ENCODE measurements at regions not wholly inside any gene's neighbourhood (a gene's known extent, or its start where the extent isn't known, plus 50 kb on each side); places are given as distances from the start of the nearest gene placed in this dataset.

GRCh38 chr12:126557659-126558058 is 1492.4 kb downstream of the AACS start:
- DNase-seq (ENCODE audit: low read depth in 1 of 2, low spot score in 1 of 2), result no peak
- TF ChIP-seq GABPA (IDR thresholded peaks at IDR 0.05; ENCODE audit: low read depth) (no peak), CTCF (IDR thresholded peaks at IDR 0.05; ENCODE audit: insufficient read depth, low read length) (no peak), POLR2AphosphoS5 (IDR thresholded peaks at IDR 0.05; ENCODE audit: low read depth) (no peak), REST (IDR thresholded peaks at IDR 0.05; ENCODE audit: insufficient replicate concordance, low read depth) (no peak), SPI1 (IDR thresholded peaks at IDR 0.05; ENCODE audit: borderline replicate concordance, low read depth) (no peak)
- no peak overlapping the region for H3K4me3 ChIP-seq (replicated peaks; ENCODE audit: insufficient read depth, low read length)
- no peak overlapping the region for H3K27ac ChIP-seq (replicated peaks)
- no peaks in the 10 kb centered on the region for H3K27me3 ChIP-seq (ENCODE audit: insufficient read depth, poor library complexity, severe bottlenecking)

GRCh38 chr12:126558219-126558618 is 1493.0 kb downstream of the AACS start:
- Histone ChIP-seq H3K27ac (replicated peaks) (no peak overlapping the region), H3K4me3 (replicated peaks; ENCODE audit: insufficient read depth, low read length) (no peak overlapping the region), H3K27me3 (ENCODE audit: insufficient read depth, poor library complexity, severe bottlenecking) (no peaks in the 10 kb centered on the region)
- TF ChIP-seq CTCF (IDR thresholded peaks at IDR 0.05; ENCODE audit: insufficient read depth, low read length) (no peak), REST (IDR thresholded peaks at IDR 0.05; ENCODE audit: insufficient replicate concordance, low read depth) (no peak), GABPA (IDR thresholded peaks at IDR 0.05; ENCODE audit: low read depth) (no peak), POLR2AphosphoS5 (IDR thresholded peaks at IDR 0.05; ENCODE audit: low read depth) (no peak), SPI1 (IDR thresholded peaks at IDR 0.05; ENCODE audit: borderline replicate concordance, low read depth) (no peak)
- no peak for DNase-seq (ENCODE audit: low read depth in 1 of 2, low spot score in 1 of 2)

GRCh38 chr12:126558810-126559209 is 1493.6 kb downstream of the AACS start:
- DNase-seq (ENCODE audit: low read depth in 1 of 2, low spot score in 1 of 2), result no peak
- H3K27ac ChIP-seq (replicated peaks), result no peak overlapping the region
- TF ChIP-seq SPI1 (IDR thresholded peaks at IDR 0.05; ENCODE audit: borderline replicate concordance, low read depth) (no peak), GABPA (IDR thresholded peaks at IDR 0.05; ENCODE audit: low read depth) (no peak), REST (IDR thresholded peaks at IDR 0.05; ENCODE audit: insufficient replicate concordance, low read depth) (no peak), CTCF (IDR thresholded peaks at IDR 0.05; ENCODE audit: insufficient read depth, low read length) (no peak), POLR2AphosphoS5 (IDR thresholded peaks at IDR 0.05; ENCODE audit: low read depth) (no peak)
- no peaks in the 10 kb centered on the region for H3K27me3 ChIP-seq (ENCODE audit: insufficient read depth, poor library complexity, severe bottlenecking)
- H3K4me3 ChIP-seq (replicated peaks; ENCODE audit: insufficient read depth, low read length), result no peak overlapping the region

Data from HL-60 (cell line).